ENCODE measurements at regions not wholly inside any gene's neighbourhood (a gene's known extent, or its start where the extent isn't known, plus 50 kb on each side); places are given as distances from the start of the nearest gene placed in this dataset.

DNA sequence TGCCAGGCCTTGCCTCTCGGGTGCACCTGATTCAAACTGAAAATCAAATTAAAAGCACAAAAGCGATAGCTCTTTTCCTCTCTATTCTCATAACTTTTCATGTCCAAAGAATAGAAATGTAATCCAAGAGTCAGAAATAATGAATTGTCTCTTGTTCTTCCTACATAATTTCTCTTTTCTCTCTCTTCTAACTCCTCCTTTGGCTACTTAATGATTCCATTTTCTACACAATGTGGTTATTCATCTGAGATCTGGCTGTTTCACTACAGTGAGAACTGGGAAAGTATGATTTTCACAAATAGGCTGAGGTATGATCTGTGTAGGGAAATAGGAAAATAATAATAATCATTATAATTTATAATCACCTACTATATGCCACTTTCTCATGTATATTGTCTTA lies 703.5 kb downstream of the PDHA2 start:
- DNase-seq (ENCODE audit: low read depth), result no peak

DNA sequence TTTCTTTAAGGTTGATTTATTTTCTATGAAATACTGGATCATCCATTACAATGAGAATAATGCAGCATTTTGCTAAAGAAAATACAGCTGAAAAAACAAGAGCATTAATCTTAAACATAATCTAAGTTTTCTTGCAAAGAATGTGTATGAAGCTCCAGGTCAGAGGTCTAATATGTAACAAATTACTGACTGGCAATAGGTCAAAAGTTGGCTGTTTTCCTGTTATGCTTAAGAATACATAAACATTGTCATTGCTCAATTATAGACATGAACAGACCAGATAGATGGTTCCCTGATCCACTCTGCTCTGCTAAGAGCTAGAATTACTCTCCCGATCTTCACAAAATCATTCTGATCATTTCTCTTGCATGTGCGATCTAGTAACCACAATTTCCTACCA lies 718.6 kb downstream of the PDHA2 start:
- DNase-seq (ENCODE audit: low read depth), result no peak

DNA sequence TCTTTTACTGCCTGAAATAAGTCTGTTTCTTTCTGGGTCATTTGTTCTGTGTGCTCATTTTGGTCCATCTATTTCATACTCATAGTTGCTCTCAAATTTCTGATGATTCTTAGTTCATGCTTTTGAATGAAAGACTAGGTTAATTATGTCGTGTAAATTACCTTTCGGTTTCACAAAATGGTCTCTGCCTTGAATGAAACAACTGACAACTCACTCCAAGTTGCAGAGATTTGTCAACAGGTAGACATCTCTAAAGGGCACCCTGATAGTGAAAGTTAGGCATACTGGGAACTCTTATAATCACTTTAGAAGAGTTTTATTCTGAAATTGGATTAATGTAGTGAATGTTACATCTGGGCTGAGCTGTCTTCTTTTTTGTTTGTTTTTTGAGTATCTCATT lies 726.9 kb downstream of the PDHA2 start:
- DNase-seq (ENCODE audit: low read depth), result no peak

GRCh38 chr4:96585304-96585703 lies 745.4 kb downstream of the PDHA2 start:
- DNase-seq (ENCODE audit: low read depth), result no peak

GRCh38 chr4:96593422-96593821 lies 753.5 kb downstream of the PDHA2 start:
- DNase-seq (ENCODE audit: low read depth), result no peak

DNA sequence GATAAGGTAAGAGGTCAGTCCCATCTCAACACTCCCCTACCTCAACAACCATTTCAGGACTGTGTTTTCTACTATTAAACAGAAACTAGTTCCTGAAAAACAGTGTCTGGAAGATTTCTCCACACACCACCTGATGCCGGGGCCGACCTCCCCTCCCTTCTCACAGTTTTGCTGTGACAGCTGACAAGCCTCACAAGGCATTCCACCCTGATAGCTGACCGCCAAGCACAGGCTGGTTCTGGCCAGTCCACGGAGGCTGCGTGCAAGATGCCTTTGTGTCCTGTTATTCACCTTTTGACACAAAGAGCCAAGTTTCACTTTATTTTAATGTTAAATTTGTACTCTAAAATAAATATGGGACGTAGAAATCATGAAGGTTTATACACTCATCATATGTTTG lies 758.6 kb downstream of the PDHA2 start:
- DNase-seq (ENCODE audit: low read depth), result no peak

GRCh38 chr4:96599752-96600151 lies 759.9 kb downstream of the PDHA2 start:
- no peak for DNase-seq (ENCODE audit: low read depth)

DNA sequence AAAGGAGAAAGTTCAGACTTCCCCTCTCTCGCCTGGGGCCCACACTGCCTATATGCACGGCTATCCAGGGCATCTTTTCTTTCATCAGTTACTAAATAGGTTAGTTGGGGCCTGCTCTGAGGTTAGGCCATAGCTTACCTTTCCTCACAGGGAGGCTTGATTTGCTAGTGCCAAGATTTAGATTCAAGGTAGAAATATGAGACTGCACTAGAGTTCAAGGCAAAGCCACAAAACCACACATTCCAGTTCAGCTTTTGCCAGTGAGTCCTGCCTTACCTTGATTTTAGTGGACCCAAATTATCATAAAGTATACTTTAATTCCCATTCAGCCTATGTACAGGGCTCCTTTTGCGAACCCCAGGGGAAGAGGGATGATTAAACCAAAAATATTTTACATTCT lies 762.8 kb downstream of the PDHA2 start:
- DNase-seq (ENCODE audit: low read depth), result no peak

DNA sequence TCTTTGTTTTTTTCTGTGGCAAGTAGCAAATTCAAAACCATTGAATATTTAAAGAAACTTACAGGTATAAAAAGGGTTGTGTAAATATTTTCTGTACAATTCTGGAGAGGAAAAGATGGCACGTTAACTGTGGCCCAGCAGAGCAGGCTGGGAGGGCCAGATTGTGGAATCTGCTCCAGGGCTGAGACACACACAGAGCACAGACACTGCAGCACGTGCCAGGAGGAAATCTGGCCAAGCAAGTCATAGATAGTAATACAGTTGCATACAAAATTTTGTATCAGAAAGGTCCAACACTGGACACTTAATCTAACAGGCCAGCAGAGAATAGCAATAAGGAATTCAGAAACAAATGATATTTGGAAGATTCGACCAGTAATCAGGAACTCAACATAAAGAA lies 763.7 kb downstream of the PDHA2 start:
- no peak for DNase-seq (ENCODE audit: low read depth)

GRCh38 chr4:96606451-96606850 lies 766.6 kb downstream of the PDHA2 start:
- DNase-seq (ENCODE audit: low read depth), result no peak

- DNase-seq (ENCODE audit: low read depth), result no peak
These were observed 786.1 kb downstream of the PDHA2 start for GRCh38 chr4:96626023-96626422.

DNA sequence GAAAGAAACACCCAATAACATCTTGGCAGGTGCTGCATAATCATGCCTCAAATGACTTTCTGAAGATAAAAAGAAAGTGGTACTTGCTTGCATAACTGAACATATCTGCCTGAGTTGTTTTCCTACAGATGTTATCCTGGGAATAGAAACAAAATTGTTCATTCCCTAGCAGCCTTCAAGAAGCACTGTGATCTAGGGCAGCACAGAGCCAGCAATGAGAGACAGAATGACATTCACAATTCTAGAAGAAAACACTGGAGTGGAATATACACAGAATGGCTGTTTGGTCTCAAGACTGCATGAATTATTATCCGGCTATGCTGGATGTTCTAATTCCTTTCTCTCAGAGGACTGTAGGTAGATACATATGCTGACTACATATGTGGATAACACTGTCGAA lies 790.9 kb downstream of the PDHA2 start:
- DNase-seq (ENCODE audit: low read depth), result no peak

GRCh38 chr4:96637971-96638412 lies 798.1 kb downstream of the PDHA2 start:
- DNase-seq (ENCODE audit: low read depth), result no peak

DNA sequence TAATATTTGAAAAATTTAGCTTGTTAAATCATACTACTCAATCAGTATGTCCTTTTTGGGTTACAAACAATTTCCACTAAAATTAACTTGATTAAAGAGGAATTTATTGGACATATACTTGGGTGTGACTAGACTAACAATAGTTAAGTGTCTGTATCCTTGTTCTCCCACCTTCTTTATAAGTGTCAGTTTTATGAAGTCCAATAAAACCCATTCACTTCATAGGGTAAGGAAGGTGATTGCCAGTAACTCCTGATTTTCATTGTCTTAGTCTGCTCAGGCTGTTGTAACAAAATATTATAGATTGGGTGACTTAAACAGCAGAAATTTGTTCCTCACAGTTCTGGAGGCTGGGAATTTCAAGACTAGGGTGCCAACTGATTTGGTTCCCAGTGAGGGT lies 800.0 kb downstream of the PDHA2 start:
- no peak for DNase-seq (ENCODE audit: low read depth)

DNA sequence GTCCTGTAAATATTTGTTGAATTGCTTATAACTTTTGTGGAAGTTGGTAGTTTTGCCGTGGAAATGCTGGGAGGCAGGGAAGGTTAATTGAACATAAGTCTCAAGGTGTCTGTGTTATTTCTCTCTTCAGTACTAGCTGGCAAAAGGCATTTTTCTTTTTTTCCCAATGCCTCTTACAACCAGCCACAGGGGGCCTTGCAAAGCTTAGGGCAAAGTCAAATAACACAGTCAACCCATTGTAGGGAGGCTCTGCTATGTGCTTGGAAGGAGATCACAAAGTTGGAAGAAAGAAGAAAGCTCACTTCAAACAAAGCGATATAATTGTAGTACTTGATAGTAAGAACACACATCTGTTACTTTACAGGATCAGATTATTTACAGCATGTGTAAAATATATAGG lies 802.6 kb downstream of the PDHA2 start:
- DNase-seq (ENCODE audit: low read depth), result no peak

GRCh38 chr4:96646146-96646545 lies 806.3 kb downstream of the PDHA2 start:
- DNase-seq (ENCODE audit: low read depth), result no peak

DNA sequence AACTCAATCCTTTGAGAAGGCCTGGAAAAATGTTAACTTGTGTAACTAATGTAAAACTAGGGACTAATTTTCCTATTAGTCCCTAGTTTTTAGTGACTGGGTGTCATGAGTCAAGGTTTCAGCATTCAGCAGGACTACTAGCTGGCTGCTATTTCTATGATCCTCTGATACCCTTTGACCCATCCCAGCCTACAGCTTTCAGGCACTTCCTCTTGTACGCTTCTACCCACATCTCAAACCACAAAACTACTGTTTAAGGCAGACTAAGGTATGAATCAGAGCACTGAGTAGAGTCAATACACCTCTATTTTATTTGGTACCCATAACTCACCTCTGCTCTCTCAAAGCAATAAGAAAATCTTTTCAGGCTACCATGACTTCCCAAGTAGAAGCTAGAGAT lies 809.6 kb downstream of the PDHA2 start:
- no peak for DNase-seq (ENCODE audit: low read depth)

- DNase-seq (ENCODE audit: low read depth), result no peak
These were observed 812.3 kb downstream of the PDHA2 start for GRCh38 chr4:96652158-96652557.

DNA sequence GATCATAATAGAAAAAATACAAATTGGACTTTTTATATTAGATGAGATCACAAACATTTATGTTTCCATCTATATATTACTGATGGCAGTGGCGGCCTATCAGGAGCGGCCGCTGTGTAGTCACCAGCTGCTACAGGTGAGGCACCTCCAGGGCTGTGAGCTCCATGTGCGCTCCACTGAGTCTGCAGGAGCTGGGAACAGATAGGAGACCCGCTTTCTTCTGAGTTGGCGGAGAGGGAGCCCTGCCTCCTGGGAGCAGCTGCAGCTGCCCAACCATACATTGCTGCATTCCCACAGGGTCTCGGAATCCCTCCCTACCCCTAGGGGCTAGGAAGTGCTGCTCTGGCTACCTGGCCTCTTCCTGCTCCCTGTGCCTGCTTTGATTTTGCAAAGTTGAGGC lies 812.9 kb downstream of the PDHA2 start:
- no peak for DNase-seq (ENCODE audit: low read depth)

GRCh38 chr4:96654045-96654444 lies 814.2 kb downstream of the PDHA2 start:
- no peak for DNase-seq (ENCODE audit: low read depth)

DNA sequence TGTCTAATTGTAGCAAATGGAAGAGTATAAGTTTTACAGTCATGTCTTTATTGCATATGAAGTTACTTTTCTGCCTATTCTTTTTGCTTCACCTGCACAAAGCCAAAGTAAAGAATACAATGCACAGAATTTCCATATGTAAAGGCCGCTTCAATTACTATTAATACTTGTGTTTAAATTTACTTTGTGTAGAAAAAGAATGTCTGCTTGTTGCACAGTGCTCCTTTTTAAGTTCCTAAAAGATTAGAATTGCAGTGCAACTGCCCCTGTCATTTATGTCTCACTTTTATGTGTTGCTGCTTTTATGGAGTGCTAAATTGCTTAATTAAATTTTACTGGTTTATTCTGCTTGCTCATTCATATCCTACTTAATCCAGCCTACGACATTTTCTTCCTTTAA lies 830.5 kb downstream of the PDHA2 start:
- no peak for DNase-seq (ENCODE audit: low read depth)

DNA sequence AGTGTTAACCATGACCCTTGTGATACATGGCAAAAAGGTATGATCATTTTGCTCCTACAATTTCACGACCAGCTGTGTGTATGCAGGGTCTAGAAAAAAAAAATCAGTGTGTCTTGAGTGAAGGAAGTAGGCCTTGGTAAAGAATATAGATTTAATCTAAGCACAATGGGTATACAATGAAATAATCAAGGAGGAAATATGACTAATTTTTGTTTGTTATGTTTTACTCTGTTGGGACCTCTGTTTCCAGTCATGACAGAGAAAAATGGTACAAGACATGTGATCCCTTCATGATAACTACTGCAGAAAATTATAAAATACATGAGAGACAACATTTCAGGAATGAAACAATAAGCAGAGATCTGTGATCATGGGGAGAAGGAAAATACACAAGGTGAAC lies 835.5 kb downstream of the PDHA2 start:
- no peak for DNase-seq (ENCODE audit: low read depth)

DNA sequence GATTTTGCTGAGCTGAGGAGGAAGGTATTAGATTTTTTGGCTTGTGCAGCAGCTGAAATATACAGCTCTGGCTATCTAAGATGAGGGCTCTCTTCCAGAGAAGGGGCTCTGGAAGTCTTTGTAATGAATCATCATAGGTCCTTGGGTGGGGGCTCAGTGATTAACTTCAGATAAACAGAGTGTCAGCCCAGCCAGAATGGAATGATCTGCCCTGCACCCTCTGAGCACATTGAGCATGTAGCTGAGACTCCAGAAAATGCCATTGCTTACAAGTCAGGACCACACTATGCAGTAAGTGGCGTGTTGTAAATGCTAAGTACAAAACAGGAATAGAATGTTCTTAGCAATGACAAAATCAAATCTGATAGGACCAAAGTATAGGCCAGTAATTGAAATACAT lies 836.0 kb downstream of the PDHA2 start:
- DNase-seq (ENCODE audit: low read depth), result no peak

- no peak for DNase-seq (ENCODE audit: low read depth)
These were observed 837.0 kb downstream of the PDHA2 start for GRCh38 chr4:96676754-96677435.

GRCh38 chr4:96677499-96677898 lies 837.6 kb downstream of the PDHA2 start:
- no peak for DNase-seq (ENCODE audit: low read depth)

Data from ELR (cell line).